Lung (tissue), 11 donors: ENCODE measurements at regions not wholly inside any gene's neighbourhood (a gene's known extent, or its start where the extent isn't known, plus 50 kb on each side); places are given as distances from the start of the nearest gene placed in this dataset.

ENCODE experiments used
- ATAC-seq: fragments of 200-7000 bp; cut with Tn5 transposase; one replicate; pipeline ENCODE4 v1.9.1; 2020; ENCODE audit warnings: moderate number of reproducible peaks; ENCODE audit not compliant: insufficient read depth, low FRiP score
- DNase-seq, 3 donors: peaks; one replicate each; pipeline ENCODE4 v3.0.0-alpha.2; 2013 to 2017
- H3K27ac ChIP-seq, 2 donors: one replicate each; pipeline ENCODE4 v1.5.1; 2013; ENCODE audit warnings: mild to moderate bottlenecking in 2 of 2, moderate library complexity in 2 of 2, control low read depth in 1 of 2, inconsistent platforms in 1 of 2, low read depth in 1 of 2, low read length in 1 of 2
- H3K27me3 ChIP-seq, 3 donors: one replicate each; pipeline ENCODE4 v1.5.1; 2013; ENCODE audit warnings: low read length in 2 of 3; ENCODE audit not compliant: control insufficient read depth in 3 of 3, insufficient read depth in 3 of 3
- H3K36me3 ChIP-seq, 4 donors: one replicate each; pipeline ENCODE4 v1.5.1; 2013; ENCODE audit warnings: low read length in 4 of 4, mild to moderate bottlenecking in 1 of 4, moderate library complexity in 1 of 4; ENCODE audit not compliant: control insufficient read depth in 4 of 4, insufficient read depth in 4 of 4
- H3K4me1 ChIP-seq, 5 donors: one replicate each; pipeline ENCODE4 v1.5.1; 2013; ENCODE audit warnings: low read length in 5 of 5, mild to moderate bottlenecking in 2 of 5, moderate library complexity in 1 of 5; ENCODE audit not compliant: control insufficient read depth in 5 of 5, insufficient read depth in 5 of 5
- H3K4me3 ChIP-seq: one replicate; pipeline ENCODE4 v1.5.1; 2013; ENCODE audit warnings: mild to moderate bottlenecking, control low read depth, moderate library complexity
- H3K9ac ChIP-seq, 2 donors: one replicate each; pipeline ENCODE4 v1.5.1; 2013; ENCODE audit warnings: low read length in 2 of 2, control low read depth in 1 of 2; ENCODE audit not compliant: insufficient read depth in 1 of 2
- H3K9me3 ChIP-seq, 4 donors: one replicate each; pipeline ENCODE4 v1.5.1; 2013; ENCODE audit warnings: low read length in 3 of 4, mild to moderate bottlenecking in 1 of 4, moderate library complexity in 1 of 4; ENCODE audit not compliant: control insufficient read depth in 4 of 4, insufficient read depth in 3 of 4
- WGBS, 2 donors: extraction: QIAGEN DNeasy Blood & Tissue Kit; methylation state at CpG; one replicate each; pipeline ENCODE4 v1.1.7; 2013; 5-methylcytosine and 5-hydroxymethylcytosine counted together
- TF ChIP-seq, protein P1 (sequence below): IDR thresholded peaks from 2 replicates; pipeline ENCODE4 v1.5.1; 2012; ENCODE audit warnings: mild to moderate bottlenecking; ENCODE audit errors: control extremely low read depth, extremely low read depth
- donor health status: control.
- donor health status: control.
- donor health status: Bipolar disorder and iron deficiency.
- donor health status: healthy.
- donor health status: DM: yes; HTN: yes; CAD: no.

DNA sequence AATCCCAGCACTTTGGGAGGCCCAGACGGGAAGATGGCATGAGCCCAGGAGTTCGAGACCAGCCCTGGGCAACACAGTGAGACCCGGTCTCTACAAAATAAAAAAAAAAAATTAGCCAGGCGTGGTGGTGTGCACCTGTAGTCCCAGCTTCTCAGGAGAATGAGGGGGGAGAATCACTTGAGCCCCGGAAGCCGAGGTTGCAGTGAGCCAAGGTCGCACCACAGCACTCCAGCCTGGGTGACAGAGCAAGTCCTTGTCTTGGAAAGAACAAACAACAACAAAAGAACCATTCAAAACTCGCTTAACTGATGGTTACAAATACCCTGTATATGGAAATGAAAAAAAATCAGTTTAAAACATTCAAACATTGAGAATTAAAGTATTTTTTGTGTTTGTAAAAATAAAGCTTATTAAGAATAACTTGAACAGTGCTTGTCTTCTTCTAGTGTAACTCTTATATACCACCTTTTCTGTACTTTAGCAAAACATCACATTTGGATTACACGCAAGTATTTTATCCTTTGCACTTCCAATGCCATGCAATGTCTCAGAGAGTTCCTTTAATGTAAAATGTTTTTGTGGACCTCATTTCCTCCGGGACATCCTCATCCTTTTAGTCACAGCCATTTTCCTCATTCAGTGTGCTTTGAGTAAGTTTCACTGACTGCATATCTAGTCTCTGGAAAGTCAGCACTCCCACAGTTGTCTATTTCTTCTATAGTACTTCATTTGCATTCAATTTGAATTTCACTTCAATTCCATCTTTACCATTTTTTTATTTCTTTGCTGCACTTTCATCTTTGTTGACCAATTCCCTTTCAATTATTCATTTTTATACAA, 113.0 kb upstream of the GOLGA8J start:
- Histone ChIP-seq H3K27me3 (peaks cover 0 to 33% (median 25%) of the 10 kb centered on the region in 3 donors), H3K9ac (no peak overlapping the region), H3K9me3 (peaks cover 0 to 8% (median 0%) of the 10 kb centered on the region in 4 donors), H3K27ac (no peak overlapping the region), H3K36me3 (no peaks in the 10 kb centered on the region), H3K4me3 (no peak overlapping the region), H3K4me1 (peaks cover 0 to 2% (median 0%) of the 10 kb centered on the region in 5 donors)
- 89 to 95% methylated on average over 10 of the region's 10 CpGs for WGBS, 2 donors
- TF ChIP-seq, protein P1, sequence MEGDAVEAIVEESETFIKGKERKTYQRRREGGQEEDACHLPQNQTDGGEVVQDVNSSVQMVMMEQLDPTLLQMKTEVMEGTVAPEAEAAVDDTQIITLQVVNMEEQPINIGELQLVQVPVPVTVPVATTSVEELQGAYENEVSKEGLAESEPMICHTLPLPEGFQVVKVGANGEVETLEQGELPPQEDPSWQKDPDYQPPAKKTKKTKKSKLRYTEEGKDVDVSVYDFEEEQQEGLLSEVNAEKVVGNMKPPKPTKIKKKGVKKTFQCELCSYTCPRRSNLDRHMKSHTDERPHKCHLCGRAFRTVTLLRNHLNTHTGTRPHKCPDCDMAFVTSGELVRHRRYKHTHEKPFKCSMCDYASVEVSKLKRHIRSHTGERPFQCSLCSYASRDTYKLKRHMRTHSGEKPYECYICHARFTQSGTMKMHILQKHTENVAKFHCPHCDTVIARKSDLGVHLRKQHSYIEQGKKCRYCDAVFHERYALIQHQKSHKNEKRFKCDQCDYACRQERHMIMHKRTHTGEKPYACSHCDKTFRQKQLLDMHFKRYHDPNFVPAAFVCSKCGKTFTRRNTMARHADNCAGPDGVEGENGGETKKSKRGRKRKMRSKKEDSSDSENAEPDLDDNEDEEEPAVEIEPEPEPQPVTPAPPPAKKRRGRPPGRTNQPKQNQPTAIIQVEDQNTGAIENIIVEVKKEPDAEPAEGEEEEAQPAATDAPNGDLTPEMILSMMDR: no peak
- ATAC-seq: no peak
- no peak for DNase-seq

DNA sequence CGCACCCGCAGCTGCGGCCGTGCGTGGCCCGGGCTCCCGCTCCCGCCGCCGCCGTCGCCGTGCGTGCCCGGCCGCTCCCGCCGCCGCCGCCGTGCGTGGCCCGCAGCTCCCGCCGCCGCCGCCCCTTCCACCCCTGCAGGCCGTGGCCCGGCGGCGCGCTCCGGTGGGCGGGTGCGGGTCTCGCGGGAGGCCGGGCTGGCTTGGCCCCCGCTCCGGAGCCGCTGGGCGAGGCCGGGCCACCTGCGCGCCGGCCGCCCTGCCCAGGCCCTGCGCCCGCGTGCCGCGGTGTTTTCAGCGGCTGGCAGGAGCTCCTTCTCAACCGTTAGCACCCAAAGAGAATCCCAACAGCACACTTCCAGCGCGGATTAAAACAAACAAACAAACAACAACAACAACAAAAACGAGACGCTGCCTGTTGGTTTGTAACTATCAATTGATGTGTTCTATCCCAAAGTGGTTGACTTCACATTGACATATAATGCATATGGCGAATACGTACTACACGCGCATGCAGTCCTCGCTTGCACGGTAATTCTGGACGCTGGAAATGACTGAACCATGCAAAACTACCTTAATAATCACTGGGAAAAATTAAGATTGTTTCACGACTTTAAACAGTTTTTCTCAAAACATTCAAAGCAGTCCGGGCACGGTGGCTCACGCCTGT, 113.7 kb upstream of the GOLGA8J start:
- 19 to 30% methylated on average over 41 to 69 of the region's 69 CpGs for WGBS, 2 donors
- peak overlapping the region; percentile 47 for H3K4me3 ChIP-seq
- peaks cover 0 to 8% (median 0%) of the 10 kb centered on the region in 4 donors for H3K9me3 ChIP-seq
- TF ChIP-seq, protein P1: no peak
- no peak overlapping the region for H3K9ac ChIP-seq
- H3K27me3 ChIP-seq: peaks cover 0 to 33% (median 25%) of the 10 kb centered on the region in 3 donors
- peaks cover 0 to 2% (median 0%) of the 10 kb centered on the region in 5 donors for H3K4me1 ChIP-seq
- H3K27ac ChIP-seq: no peak overlapping the region
- ATAC-seq: no peak
- no peak for DNase-seq
- H3K36me3 ChIP-seq: no peaks in the 10 kb centered on the region

DNA sequence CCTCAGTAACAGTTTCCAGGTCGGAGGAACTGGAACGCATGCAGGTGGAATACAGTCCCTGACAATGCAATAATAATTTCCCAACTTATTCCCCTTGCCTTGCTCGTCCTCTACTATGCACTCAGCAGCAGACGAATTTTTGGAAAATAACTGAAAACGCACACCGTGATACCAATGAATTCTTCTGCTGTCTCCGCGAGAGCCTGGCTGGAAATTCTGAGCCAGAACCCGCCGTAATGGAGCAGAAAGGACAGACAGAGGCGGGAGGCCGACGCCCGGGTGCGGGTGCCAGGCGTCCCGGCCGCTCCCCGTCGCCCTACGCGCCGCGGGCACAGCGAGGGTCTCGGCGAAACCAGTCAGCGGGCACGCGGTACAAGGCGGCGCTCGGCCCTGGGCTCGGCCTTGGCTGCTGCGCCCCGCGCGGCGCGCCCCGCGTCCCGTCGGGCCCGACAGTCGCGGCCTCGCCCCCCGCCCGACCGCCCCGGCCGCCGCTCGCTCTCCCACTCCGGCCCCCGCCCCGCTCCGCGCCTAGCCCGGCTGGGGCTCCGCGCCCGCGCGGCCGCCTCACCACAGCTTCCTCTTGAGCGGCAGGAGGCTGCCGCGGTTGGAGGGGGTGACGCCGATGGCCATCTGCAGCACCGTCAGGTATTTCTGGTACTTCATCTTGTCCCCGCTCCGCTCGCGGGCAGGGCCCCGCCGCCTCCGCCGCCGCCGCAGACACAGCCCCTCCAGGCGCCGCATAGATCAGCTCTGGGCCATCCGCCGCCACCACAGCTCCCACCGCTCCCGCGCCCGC, 114.5 kb upstream of the GOLGA8J start:
- H3K36me3 ChIP-seq: no peaks in the 10 kb centered on the region
- WGBS, 2 donors: 5 to 6% methylated on average over 51 to 91 of the region's 91 CpGs
- H3K27ac ChIP-seq: no peak overlapping the region
- H3K9ac ChIP-seq: no peak overlapping the region
- ATAC-seq (no peak), DNase-seq (peak in 1 of 3 donors; percentile 38)
- peaks cover 0 to 8% (median 0%) of the 10 kb centered on the region in 4 donors for H3K9me3 ChIP-seq
- peaks cover 0 to 33% (median 25%) of the 10 kb centered on the region in 3 donors for H3K27me3 ChIP-seq
- peak overlapping the region; percentile 47 for H3K4me3 ChIP-seq
- TF ChIP-seq, protein P1: no peak
- peaks cover 0 to 2% (median 0%) of the 10 kb centered on the region in 5 donors for H3K4me1 ChIP-seq
